Stimulated activated CD8-positive, alpha-beta memory T cell treated with anti-CD3 and anti-CD28 coated beads, Interleukin-7, amount 100 ng/mL, for 4 hours (primary cell): ENCODE measurements at regions not wholly inside any gene's neighbourhood (a gene's known extent, or its start where the extent isn't known, plus 50 kb on each side); places are given as distances from the start of the nearest gene placed in this dataset.
A peak's percentile ranks its signal among the peaks of the same experiment; 100 is the strongest.

Experiments
- DNase-seq, 2 donors: peaks; one replicate each; pipeline ENCODE4 v3.0.0-alpha.2; 2020; ENCODE audit warnings: low read depth in 2 of 2

- DNase-seq = no peak
These were observed 400.6 kb upstream of the CFAP20DC start for GRCh38 chr3:59450437-59450836.

- DNase-seq = no peak
These were observed 397.1 kb upstream of the CFAP20DC start for GRCh38 chr3:59446775-59447465.

- DNase-seq = no peak
These were observed 394.9 kb upstream of the CFAP20DC start for GRCh38 chr3:59444676-59445075.

- DNase-seq = no peak
These were observed 394.5 kb upstream of the CFAP20DC start for GRCh38 chr3:59444294-59444671.

GRCh38 chr3:59443618-59444293, 393.9 kb upstream of the CFAP20DC start:
- no peak for DNase-seq

GRCh38 chr3:59442046-59442445, 392.2 kb upstream of the CFAP20DC start:
- DNase-seq = no peak

GRCh38 chr3:59440285-59441028, 390.6 kb upstream of the CFAP20DC start:
- DNase-seq = no peak

- DNase-seq = no peak
These were observed 388.7 kb upstream of the CFAP20DC start for GRCh38 chr3:59438492-59438891.

GRCh38 chr3:59436164-59436958, 386.5 kb upstream of the CFAP20DC start:
- DNase-seq = no peak

GRCh38 chr3:59433546-59433945, 383.7 kb upstream of the CFAP20DC start:
- no peak for DNase-seq

- no peak for DNase-seq
These were observed 382.8 kb upstream of the CFAP20DC start for GRCh38 chr3:59432665-59433064.

- no peak for DNase-seq
These were observed 380.5 kb upstream of the CFAP20DC start for GRCh38 chr3:59430341-59430740.

GRCh38 chr3:59429198-59429597, 379.4 kb upstream of the CFAP20DC start:
- DNase-seq = no peak

GRCh38 chr3:59426821-59427565, 377.2 kb upstream of the CFAP20DC start:
- no peak for DNase-seq

GRCh38 chr3:59425942-59426341, 376.1 kb upstream of the CFAP20DC start:
- peak; percentile 10 to 45 for DNase-seq

- no peak for DNase-seq
These were observed 375.5 kb upstream of the CFAP20DC start for GRCh38 chr3:59425371-59425770.

GRCh38 chr3:59424268-59425010, 374.6 kb upstream of the CFAP20DC start:
- no peak for DNase-seq

GRCh38 chr3:59423707-59424106, 373.9 kb upstream of the CFAP20DC start:
- DNase-seq = no peak

- no peak for DNase-seq
These were observed 372.5 kb upstream of the CFAP20DC start for GRCh38 chr3:59422312-59422711.

- no peak for DNase-seq
These were observed 369.0 kb upstream of the CFAP20DC start for GRCh38 chr3:59418836-59419235.

- no peak for DNase-seq
These were observed 362.7 kb upstream of the CFAP20DC start for GRCh38 chr3:59412516-59412915.
